HG02678 (cell line): ENCODE measurements at regions not wholly inside any gene's neighbourhood (a gene's known extent, or its start where the extent isn't known, plus 50 kb on each side); places are given as distances from the start of the nearest gene placed in this dataset.

ENCODE experiments used
- ATAC-seq: cut with Tn5 transposase; IDR thresholded peaks from one replicate; pipeline ENCODE4 v1.9.1; 2021; ENCODE audit warnings: mild to moderate bottlenecking, moderate library complexity; ENCODE audit not compliant: unreplicated experiment

DNA sequence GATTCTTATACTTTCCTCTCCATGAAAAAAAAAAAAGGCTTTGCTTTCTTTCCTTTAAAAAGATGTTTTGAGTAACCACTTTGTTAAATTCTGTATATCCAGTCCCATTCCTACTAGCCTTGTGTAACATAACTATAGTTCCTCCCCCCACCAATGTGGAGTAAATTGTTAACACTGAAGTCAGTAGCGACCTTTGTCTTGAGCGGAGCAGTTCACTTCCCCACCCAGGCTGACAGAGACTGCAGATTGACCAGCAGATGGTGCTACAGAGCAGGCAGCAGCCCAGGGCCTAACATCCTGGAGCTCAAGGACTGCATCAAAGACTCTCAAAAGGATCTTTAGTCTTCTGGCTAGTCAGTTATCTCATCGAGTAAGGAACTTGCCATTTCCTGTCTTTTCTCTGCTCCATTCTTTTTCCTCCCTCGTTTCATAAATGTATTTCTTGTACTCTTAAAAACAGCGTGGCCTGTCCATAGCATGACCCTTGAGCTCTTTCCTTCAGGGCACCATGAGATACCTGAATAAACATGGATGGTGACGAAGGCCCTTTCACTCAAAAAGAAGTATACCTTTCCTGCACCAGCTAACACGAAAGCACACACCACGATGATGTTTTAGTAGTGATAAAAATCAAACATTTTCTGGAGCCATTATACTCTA lies 503.5 kb upstream of the PKN2 start:
- peak; percentile 98 for ATAC-seq

DNA sequence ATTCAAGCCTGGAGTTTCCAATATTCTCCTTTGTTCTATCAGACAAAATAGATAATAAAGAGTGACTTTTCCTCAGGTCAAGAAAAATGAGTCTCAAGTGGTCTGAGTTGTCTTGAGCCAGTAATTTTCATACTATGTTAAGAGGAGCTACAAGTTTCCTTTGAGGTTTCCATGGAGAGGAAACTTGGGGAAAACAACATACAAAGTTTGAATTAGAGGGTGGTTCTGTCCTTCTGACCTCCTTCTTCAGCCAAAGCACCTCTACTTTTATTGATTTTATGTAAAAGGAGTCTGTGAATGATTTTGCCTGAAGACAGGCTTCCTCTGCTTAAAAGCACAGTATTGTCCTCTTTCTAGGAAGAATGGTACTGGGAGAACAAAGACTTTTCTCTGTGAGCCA lies 497.2 kb upstream of the PKN2 start:
- ATAC-seq, result no peak

DNA sequence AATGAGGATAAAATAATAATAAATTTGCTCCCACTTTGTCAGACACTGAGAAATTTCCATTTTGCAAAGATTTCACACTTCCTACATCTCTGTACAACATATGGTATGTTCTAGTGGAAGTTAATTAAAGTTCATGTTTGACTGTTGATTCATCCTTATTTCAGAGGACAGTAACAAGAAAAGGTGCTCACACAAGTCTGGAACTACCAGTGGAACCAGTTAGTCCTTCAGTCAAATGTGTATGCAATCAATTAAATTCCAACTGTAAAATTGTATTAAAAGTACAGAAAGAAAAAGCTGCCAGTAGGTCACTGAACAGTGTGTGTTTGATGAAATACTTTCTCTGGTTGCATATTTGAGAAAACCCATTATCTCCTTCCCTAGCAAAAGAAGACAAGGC lies 496.0 kb upstream of the PKN2 start:
- ATAC-seq, result no peak

DNA sequence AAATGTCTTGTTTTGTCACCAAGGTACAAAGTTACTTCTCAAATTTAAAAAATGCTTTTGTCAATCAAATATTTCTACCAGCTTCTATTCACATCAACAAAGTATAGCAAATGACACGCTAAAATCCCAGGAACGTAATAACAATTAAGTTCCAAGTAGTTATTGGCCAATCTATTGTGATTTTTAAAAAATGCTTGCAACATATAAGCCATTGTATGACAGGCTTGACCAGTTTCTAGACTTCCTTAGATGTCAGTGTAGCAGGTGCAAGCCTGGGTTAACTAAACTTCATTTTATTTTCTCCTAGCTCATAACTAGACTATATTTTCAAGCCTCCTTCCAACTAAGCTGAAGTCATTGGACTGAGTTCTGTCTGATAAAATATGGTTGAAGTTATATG lies 494.5 kb upstream of the PKN2 start:
- ATAC-seq, result no peak

DNA sequence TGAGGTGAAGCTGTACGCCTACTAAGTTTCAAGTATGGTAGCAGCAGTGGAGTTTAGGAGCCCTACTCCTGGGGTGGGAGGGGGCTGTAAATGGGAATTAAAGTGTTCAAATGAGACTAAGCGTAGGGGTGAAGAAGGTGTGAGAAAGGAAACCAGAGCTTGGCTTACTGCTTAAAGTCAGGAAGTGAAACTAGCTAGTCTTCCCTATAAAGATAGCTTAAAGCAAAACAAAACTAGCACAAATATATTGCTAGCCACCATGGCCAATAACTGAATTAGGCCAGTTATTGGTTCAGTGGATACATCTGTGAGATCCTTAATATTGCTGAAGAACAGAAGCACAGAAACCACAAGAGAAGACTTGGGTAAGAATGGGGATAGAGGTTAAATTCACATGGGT lies 492.2 kb upstream of the PKN2 start:
- ATAC-seq, result peak; percentile 88

DNA sequence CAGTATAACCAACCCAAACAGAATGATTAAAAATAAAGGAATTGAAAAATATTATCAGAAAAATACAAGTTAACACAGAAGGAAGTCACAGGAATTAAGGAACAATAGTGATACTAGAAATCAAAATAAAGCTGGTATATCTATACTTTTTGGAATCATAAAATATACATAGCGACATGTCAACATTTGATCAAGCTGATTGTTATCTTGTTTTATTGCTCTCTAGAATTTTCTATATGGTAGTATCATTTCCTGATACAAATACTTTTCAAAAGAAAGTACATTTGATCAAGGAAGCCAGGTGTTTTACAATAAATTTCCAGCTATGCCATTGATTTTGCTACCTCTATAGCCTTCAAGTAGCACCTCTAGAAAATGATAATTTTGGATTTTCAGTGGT lies 489.5 kb upstream of the PKN2 start:
- ATAC-seq, result no peak

DNA sequence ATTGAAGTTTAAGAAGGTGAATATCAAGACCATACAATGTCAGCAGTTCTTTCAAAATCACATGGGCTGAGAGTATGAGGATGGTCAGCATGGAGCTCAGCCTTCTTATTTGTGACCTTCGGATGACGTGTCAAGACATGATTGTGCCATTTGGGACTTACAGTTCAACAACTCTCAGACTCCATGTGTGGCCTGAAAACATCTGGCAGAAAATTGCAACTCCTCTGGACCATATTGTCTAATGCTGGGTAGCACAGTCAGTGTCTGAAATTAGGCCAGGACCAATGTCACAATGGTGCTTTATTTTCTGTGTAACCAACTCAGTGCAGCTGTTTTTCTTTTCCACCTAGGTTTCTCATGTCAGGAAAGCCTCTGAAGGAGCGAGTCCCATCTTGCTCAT lies 483.5 kb upstream of the PKN2 start:
- ATAC-seq, result no peak

DNA sequence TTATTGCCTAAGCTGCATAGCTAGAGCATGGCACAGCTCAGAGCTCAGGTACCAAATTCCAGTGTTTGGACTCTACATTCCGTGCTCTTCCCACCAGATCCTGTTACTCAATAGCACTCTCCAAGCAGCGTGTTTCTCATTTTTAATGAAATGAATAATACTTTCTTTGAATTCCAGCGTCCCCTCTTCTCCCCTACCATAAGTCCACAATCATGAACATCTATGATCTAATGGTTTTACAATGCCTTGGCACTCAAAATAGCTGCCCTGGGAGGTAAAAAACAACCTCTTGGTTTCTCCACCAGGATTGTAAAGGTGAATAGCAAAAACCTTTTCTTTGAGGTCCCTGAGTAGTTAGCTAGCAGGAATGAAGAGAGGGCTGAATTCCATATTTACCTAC lies 480.0 kb upstream of the PKN2 start:
- ATAC-seq, result no peak

DNA sequence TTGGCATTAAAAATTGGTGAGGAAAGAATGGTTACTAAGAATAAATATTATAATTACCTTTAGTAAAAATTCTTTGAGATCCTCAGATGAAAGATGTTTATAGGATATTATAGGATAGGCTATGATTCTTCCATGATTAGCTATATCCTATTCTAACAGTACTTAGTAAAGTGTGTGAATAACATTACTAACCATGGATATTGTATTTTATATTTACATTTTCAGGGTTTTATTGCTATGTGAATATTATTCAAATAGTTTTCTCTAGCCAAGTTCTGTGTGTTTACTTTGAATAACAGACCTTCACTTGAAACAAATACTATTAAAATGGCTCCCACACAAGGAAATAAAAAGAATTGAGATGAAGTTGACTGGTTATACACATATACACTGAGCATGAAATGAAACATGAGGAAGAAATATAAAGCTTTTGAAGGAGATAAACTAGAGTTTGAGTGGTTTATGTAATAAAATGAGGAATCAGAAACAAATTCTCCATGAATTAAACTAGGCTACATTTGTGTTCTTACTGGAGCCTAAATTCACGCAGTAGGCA lies 479.4 kb upstream of the PKN2 start:
- ATAC-seq, result no peak

DNA sequence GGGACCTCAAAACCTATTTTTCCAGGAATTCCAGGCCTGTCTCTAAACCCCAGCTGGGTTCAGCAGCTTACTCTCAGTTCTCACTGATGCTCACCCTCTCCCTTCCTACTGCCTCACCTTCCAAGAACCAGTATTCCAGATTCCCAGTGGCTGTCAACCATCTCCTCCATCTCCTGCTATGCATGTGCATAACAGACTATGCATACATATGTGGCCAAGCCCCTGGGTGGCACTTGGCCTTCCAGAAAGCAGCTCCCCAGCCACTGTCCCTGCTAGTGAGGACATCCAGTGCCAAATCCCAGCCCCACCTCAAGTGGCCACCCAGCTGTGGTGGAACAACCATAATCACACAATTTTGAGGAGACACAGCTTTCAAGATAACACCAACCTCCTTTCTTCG lies 475.7 kb upstream of the PKN2 start:
- ATAC-seq, result no peak

DNA sequence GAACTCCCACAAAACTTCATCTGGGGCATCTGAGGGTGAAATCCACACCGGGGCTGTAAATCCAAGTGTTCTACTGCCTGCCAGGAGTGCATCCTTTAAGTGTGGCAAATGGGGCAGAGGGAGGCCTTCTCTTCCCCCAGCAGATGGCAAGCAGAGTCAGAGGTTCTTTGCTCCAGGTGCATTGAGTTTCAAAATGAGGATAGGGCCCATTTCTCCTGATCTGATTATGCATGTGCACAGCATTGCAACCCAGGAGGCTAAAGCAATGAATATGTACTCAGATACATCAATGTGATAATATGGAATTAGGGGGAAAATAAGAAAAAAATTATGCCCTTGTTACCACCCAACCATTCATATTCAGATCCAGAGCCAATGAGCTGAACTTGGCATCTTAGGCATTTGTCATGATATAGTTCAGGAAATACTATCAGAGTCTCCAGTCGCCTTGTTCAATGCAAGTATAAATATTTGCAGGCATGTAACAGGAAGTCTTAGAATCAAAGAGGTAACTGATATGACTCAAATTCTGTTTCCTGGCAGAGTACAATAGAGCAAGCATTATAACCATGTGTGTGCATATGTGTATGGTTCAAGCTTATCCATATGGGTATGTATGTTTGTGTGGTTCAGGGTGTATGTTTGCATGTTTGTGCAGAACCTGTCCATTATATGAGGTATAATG lies 473.8 kb upstream of the PKN2 start:
- ATAC-seq, result no peak

DNA sequence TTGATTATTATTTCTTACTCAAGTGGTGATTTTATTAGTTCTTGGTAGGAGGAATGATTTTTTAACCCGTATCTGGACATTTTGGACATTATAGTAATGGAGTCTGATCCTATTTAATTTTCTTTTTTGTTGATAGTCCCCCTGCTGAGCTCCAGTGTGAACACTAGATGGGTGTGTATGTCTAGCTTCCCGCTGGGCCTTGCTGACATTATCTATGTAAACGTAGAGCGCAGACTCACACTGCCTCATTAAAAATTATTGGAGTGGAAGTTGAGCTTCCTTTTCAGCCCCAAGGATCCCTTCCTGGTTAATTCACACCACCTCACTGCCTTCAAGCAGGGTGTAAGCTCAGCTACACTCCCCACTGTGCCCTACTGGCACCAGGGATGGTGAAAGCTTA lies 467.6 kb upstream of the PKN2 start:
- no peak for ATAC-seq

DNA sequence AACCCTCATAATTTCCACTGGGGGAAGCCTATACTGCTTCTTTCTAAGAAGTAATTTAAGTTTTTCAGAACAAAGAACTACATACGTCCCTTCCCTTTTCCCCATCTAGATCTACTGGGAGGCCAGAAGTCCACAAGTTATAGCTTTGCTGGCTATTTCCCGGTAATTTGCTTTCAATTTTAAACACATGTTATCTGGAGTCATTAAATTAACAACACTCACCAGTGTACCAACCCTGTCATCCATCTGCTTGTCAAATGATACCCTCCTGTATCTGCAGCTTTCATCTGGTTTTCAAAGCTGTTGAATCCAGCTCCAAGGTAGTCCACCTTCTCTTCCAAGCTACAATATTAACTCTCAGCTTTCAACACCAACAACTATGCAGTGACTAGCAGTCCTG lies 466.7 kb upstream of the PKN2 start:
- no peak for ATAC-seq

DNA sequence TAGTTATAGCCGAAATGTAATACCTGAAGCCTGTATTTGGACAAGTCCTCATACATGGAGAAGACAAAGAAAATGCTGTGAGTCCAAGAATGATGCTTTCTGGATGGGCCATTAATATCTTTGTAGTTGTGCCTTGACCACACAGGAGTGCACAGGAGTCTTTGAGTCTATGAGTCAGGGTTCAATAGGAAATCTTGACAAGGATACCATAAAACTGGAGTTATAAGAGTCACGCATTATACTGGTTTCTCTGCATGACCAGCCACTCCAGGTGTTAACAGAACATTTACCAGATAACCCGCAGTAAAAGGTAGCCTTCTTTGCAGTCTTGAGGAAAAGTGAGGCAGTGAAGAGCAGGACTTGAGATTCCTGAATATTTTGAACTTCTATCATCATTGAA lies 464.6 kb upstream of the PKN2 start:
- ATAC-seq, result no peak

DNA sequence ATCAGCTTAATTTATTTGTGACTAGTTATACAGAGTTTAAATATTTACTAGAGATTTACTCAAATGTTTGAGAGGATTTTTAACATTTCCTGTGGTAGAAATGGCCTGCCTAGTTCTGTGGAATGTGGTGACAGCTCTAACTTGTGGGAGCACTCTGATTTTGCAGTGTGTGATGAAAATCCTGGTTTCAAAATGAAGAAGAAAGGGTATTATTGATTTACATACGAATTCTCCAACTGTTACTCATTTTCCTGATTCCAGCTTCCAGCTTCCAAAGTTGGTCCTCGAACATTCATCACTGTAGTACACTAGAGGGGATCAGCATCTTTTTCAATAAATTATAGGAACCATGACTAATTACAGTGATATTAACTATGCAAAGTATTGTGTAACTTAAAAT lies 462.7 kb upstream of the PKN2 start:
- ATAC-seq, result no peak

DNA sequence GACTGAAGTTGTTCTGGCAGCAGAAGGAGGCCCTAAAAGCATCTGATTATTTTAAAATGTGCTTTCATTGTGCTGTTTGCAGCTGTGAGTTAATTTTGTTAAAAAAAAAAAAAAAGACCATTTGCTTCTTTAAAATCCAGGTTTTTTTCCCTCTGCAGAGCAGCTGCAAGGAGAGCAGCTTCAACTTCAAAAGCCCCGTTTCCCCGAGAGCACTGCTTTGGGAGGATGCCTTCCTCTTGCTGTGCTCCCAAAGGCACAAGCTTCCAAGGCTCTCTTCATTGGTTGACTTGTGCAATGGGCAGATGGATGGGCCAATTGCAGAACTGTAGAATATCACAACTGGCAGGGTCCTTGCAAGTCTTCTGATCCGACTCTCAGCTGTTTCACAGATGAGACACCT lies 459.2 kb upstream of the PKN2 start:
- ATAC-seq, result no peak

DNA sequence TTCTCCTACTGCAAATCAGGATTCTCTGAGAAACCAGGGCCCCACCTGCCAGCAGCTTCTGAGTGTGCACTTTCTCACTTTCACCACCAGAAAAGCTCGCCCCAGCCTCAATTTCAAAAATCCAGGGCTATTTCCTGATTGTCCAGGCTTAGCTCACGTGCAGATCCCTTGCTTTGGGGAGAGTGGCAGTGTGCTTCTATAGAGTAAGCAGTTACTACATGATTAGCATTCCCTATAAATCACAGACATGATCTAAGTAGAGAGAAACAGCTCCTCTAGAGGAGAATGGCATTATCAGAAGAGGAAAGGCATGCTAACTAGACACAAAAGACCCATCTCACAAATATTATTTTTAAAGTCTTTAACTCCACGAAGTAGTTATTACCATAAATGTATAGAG lies 456.0 kb upstream of the PKN2 start:
- ATAC-seq, result no peak

DNA sequence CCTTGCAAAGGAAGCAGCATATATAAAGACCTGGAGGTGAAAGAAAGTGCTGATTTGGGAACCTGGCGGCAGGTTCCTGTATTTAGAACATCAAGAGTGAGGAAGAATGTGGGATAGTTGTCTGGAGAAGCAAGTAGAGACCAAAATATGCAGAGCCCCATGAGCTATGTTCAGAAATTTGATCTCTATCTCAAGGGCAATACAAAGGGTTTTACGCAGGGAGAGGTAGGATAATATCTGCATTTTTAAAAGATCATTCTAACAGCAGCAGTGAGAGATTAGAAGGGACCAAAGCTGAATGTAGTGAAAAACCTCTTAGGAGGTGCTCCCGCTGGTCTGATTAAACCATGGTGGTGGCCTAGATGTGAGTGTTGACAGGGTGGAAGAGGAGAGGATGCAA lies 453.9 kb upstream of the PKN2 start:
- ATAC-seq, result no peak

DNA sequence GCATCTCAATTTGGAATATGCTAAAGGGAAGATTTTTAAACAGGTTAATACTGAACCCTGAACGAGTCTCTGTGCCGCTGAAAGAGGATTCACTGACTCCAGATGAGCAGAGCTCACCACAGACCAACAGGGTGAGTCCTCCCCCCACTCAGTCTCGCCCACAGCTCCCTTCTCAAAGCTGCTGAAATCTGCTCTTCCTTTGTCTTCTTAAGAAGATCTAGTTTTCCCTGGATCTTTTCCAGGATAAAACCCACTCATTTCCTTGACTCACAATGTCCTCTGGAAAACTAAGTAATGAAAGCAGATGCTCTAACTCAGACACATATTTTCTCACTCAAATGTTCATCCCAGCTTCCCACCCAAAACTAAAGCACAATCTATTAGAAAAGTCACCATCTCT lies 447.0 kb upstream of the PKN2 start:
- no peak for ATAC-seq

DNA sequence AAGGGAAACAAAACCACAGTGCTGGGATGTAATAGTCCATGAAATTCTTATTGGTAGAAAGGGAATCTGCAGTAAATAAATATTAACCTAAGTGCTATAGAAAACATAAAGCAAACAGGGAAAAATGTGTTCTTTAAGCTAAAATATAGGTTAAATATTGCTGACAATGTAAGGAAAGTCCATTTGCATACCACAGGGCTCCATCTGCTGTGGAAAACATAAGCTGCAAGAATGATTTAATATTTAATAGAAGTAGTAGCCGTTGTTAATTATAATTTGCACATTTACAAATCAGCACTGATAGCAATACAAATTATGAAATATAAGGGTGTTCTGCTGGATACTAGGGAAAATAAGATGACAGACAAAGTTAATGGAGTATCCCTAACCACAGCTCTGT lies 444.9 kb upstream of the PKN2 start:
- no peak for ATAC-seq

DNA sequence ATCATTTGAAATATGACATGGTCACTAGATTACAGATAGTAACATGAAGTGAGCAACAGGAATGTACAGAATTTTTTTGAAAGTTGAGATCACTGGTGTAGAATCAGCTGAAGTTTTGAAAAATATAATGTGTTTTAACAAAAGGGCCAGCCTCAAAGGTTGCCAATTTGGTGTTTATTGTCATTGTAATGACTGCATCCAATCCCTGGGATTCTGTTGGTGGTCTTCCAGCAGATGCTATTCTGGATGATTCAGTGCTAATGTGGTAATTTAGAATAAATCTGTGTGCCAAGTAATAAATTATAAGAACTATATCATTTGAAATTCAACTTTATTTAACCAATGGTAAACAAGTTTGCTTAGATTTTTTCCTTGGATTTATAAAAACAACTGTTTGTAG lies 436.4 kb upstream of the PKN2 start:
- no peak for ATAC-seq

DNA sequence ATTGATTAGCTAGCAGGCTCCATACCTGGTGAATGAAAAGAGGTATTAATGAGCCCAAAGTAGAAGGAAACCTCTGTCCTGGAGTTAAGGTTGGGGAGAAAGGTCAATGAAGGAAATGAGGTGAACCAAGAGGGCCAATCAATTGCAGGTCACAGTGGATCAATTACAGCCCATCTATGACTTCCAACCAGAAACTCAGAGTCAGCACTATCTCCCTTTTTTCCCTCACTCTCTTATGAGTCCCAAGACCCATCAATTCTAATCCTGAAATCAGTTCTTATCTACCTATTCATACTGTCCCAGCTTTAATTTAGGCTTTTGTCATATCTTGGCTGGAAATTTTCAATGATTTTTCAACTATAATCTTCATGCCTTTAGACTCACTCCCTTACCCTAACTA lies 433.2 kb upstream of the PKN2 start:
- ATAC-seq, result no peak

DNA sequence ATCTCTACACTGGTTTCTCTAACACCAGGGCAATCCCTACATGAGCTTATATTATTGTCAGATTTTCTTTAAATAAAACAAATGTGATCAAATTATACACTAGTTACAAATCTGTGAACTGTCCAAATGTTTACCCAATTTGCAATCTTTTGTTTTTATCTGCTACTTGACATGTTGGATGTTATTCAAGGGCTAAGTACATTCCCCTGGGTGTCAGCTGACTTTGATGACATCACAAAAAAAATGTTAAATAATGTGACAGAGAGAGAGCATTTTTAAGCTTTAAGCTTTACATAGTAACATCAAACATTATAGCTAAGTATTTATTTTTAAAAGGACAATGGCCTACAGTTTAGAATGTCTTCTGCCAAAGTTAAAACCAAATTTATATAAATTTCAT lies 431.3 kb upstream of the PKN2 start:
- ATAC-seq, result no peak
